K562 (cell line): ENCODE measurements at regions not wholly inside any gene's neighbourhood (a gene's known extent, or its start where the extent isn't known, plus 50 kb on each side); places are given as distances from the start of the nearest gene placed in this dataset.

Source experiments
- ATAC-seq: fragments of 200-7000 bp; cut with Tn5 transposase; 3 replicates; pipeline ENCODE4 v1.9.1; 2020; ENCODE audit warnings: moderate library complexity
- BruUV-seq: library from RNA; stranded (reverse); fragments of 400-500 nt; replicated peaks from 2 replicates; lab custom pipeline; 2021; lab: Mats Ljungman, UMichigan
- CTCF ChIA-PET: fragments of 300-600 bp; formaldehyde crosslinking; extraction: SDS; loops from one replicate; lab custom pipeline; 2021; ENCODE audit warnings: low intra/inter-chr PET ratio; lab: Yijun Ruan, JAX
- POLR2A ChIA-PET: fragments of 300-600, 350-650 bp; sonication (Branson Sonifier 250); formaldehyde crosslinking; extraction: SDS; loops from one replicate; lab custom pipeline; 2021; ENCODE audit warnings: antibody characterized with exemption, inconsistent platforms; lab: Yijun Ruan, JAX
- DNase-seq, 4 experiments: peaks; one replicate each; pipeline versions ENCODE4 v3.0.0 to v3.0.0-alpha.2; 2011 to 2018; ENCODE audit warnings: low spot score in 3 of 4, mixed read lengths in 3 of 4; ENCODE audit errors: extremely low read depth in 1 of 4
- FAIRE-seq: peaks from 2 replicates; lab custom pipeline; 2011; peaks lifted over from hg19 to GRCh38; lab: Jason Lieb, UNC
- H2AFZ ChIP-seq: 2 replicates; pipeline ENCODE4 v1.6.0; 2011; ENCODE audit warnings: low read depth, low read length, control low read depth, inconsistent platforms
- H3K27ac ChIP-seq: fragments of 200-600 bp; 3 replicates; pipeline ENCODE4 v1.8.0; 2011; ENCODE audit warnings: low read depth, mild to moderate bottlenecking, control low read depth, inconsistent platforms, low read length, moderate library complexity, mixed read lengths; ENCODE audit errors: extremely low read depth
- H3K27me3 ChIP-seq, 2 experiments: fragments of 300-600 bp in 1 of 2; 2 replicates in 1 of 2; 3 replicates in 1 of 2; pipeline versions ENCODE4 v1.6.0 to v1.8.0; 2011; ENCODE audit warnings: inconsistent platforms in 2 of 2, low read length in 2 of 2, mild to moderate bottlenecking in 1 of 2, mixed read lengths in 1 of 2, moderate library complexity in 1 of 2; ENCODE audit not compliant: control insufficient read depth in 2 of 2, insufficient read depth in 2 of 2
- H3K36me3 ChIP-seq: fragments of 300-600 bp; 3 replicates; pipeline ENCODE4 v1.8.0; 2011; ENCODE audit warnings: mild to moderate bottlenecking, low read length, inconsistent platforms; ENCODE audit not compliant: control insufficient read depth, insufficient read depth
- H3K4me1 ChIP-seq, 2 experiments: fragments of 200-600 bp in 1 of 2; replicated peaks in 1 of 2; 2 replicates in 1 of 2; 3 replicates in 1 of 2; pipeline versions ENCODE4 v1.5.1 to v1.8.0; 2011; ENCODE audit warnings: inconsistent platforms in 2 of 2, low read length in 2 of 2, mild to moderate bottlenecking in 1 of 2, mixed read lengths in 1 of 2, moderate library complexity in 1 of 2; ENCODE audit not compliant: control insufficient read depth in 2 of 2, insufficient read depth in 2 of 2
- H3K4me2 ChIP-seq: 2 replicates; pipeline ENCODE4 v1.6.1; 2011; ENCODE audit warnings: low read length, control low read depth, inconsistent platforms, mixed read lengths; ENCODE audit not compliant: insufficient read depth
- H3K4me3 ChIP-seq: fragments of 200-600 bp; sonication (generic), shearing (Covaris generic); 2 replicates; pipeline ENCODE4 v1.5.1; 2016; ENCODE audit warnings: control low read depth, inconsistent platforms
- H3K79me2 ChIP-seq: fragments of 200-600 bp; 3 replicates; pipeline ENCODE4 v1.8.0; 2011; ENCODE audit warnings: low read length, inconsistent platforms; ENCODE audit not compliant: control insufficient read depth, insufficient read depth
- H3K9ac ChIP-seq, 2 experiments: 2 replicates each; pipeline versions ENCODE4 v1.6.0 to v1.6.1; 2011; ENCODE audit warnings: low read depth in 2 of 2, low read length in 2 of 2, control low read depth in 1 of 2, inconsistent platforms in 1 of 2, mild to moderate bottlenecking in 1 of 2, mixed read lengths in 1 of 2; ENCODE audit not compliant: insufficient read depth in 1 of 2
- H3K9me1 ChIP-seq: one replicate; pipeline ENCODE4 v1.6.0; 2011; ENCODE audit warnings: inconsistent platforms, mild to moderate bottlenecking, low read length, moderate library complexity; ENCODE audit not compliant: control insufficient read depth, insufficient read depth
- H3K9me3 ChIP-seq: replicated peaks from 2 replicates; pipeline ENCODE4 v1.5.1; 2011; ENCODE audit warnings: low read depth, low read length, inconsistent platforms; ENCODE audit not compliant: control insufficient read depth, insufficient read depth
- H4K20me1 ChIP-seq: replicated peaks from 2 replicates; pipeline ENCODE4 v1.6.1; 2011; ENCODE audit warnings: low read length, inconsistent platforms, mixed read lengths; ENCODE audit not compliant: control insufficient read depth, insufficient read depth
- BDP1 ChIP-seq: IDR thresholded peaks from 3 replicates; pipeline ENCODE4 v1.6.1; 2011; ENCODE audit not compliant: insufficient read length, insufficient read depth
- GMEB1 ChIP-seq: fragments of 250-450 bp; sonication (Bioruptor Pico); IDR thresholded peaks from 2 replicates; pipeline ENCODE4 v1.4.0; 2020; ENCODE audit warnings: mild to moderate bottlenecking
- HCFC1 ChIP-seq: IDR thresholded peaks from 2 replicates; pipeline ENCODE4 v1.6.1; 2012; ENCODE audit warnings: low read depth, low read length, improper control_type of control experiment
- HMG20A ChIP-seq: fragments of 450-650 bp; formaldehyde crosslinking; conservative IDR thresholded peaks from 2 replicates; pipeline ENCODE4 v1.4.0; 2020; ENCODE audit warnings: mild to moderate bottlenecking, mixed read lengths
- MYBL2 ChIP-seq, 2 experiments: fragments of 450-650 bp in 1 of 2; sonication (generic) in 1 of 2; formaldehyde crosslinking in 1 of 2; IDR thresholded peaks; 2 replicates each; pipeline versions ENCODE4 v1.6.1 to v1.8.1; 2017 to 2022; ENCODE audit warnings: borderline replicate concordance in 1 of 2, inconsistent platforms in 1 of 2, low read depth in 1 of 2, mild to moderate bottlenecking in 1 of 2, missing genetic modification reagents in 1 of 2, moderate library complexity in 1 of 2
- NFE2L1 ChIP-seq: fragments of 450-650 bp; IDR thresholded peaks from 2 replicates; pipeline ENCODE4 v1.6.1; 2016; ENCODE audit warnings: missing genetic modification characterization, low read depth, mild to moderate bottlenecking, missing compliant biosample characterization, moderate library complexity, borderline replicate concordance
- NKRF ChIP-seq: fragments of 450-650 bp; IDR thresholded peaks from 2 replicates; pipeline ENCODE4 v1.6.1; 2016; ENCODE audit warnings: borderline replicate concordance
- NR2F6 ChIP-seq: fragments of 450-650 bp; formaldehyde crosslinking; IDR thresholded peaks from 2 replicates; pipeline ENCODE4 v1.4.0; 2020; ENCODE audit warnings: mild to moderate bottlenecking
- THAP7 ChIP-seq: fragments of 250-450 bp; sonication (Bioruptor Pico); IDR thresholded peaks from 2 replicates; pipeline ENCODE4 v1.5.0; 2021
- WGBS: fragments of 100-300 bp; shearing (Covaris generic); methylation state at CpG from one replicate; pipeline ENCODE4 v1.1.6; 2016; ENCODE audit warnings: low coverage, mixed read lengths; ENCODE audit not compliant: insufficient coverage; ENCODE audit errors: missing lambda C conversion rate; 5-methylcytosine and 5-hydroxymethylcytosine counted together
- in situ Hi-C: fragments of 300-500 bp; cut with MboI; formaldehyde crosslinking; loops from 4 replicates; pipeline ENCODE4 v1.15.0; 2018; ENCODE audit warnings: inconsistent platforms, mixed read lengths
- intact Hi-C: fragments of 100-400 bp; cut with micrococcal nuclease; formaldehyde crosslinking; loops from 2 replicates; pipeline ENCODE4 v1.14.2; 2022

GRCh38 chr20:4521170-4521968 lies 164.9 kb upstream of the PRNP start:
- H3K79me2 ChIP-seq: no peaks in the 10 kb centered on the region
- H3K4me1 ChIP-seq: no peaks in the 10 kb centered on the region
- intact Hi-C loops (no loop called here), in situ Hi-C loops (no loop called here)
- ATAC-seq (no peak), FAIRE-seq (no peak)
- ChIA-PET CTCF (no interaction called here), POLR2A (interaction anchor here (1.2 kb wide), 1 partner anchor 11 kb away, joined by 3 read pairs; no protein-coding TSS in a partner anchor)
- peaks cover 0 to 6% of the 10 kb centered on the region in 2 experiments; a peak in 1 of 5 replicates for H3K27me3 ChIP-seq
- no peak overlapping the region for H3K4me2 ChIP-seq
- H4K20me1 ChIP-seq: no peaks in the 10 kb centered on the region
- H3K9me1 ChIP-seq: no peaks in the 10 kb centered on the region
- no peak overlapping the region for H3K27ac ChIP-seq
- H3K9me3 ChIP-seq: no peaks in the 10 kb centered on the region
- WGBS: 2% methylated on average over 14 of the region's 16 CpGs
- H3K4me3 ChIP-seq: no peak overlapping the region
- no peak overlapping the region for H2AFZ ChIP-seq
- H3K36me3 ChIP-seq: no peaks in the 10 kb centered on the region
- no peak overlapping the region for H3K9ac ChIP-seq
- TF ChIP-seq GMEB1 (CRISPR knock-in tag): no peak
- no peak for TF ChIP-seq NR2F6 (CRISPR knock-in tag)
- no peak for TF ChIP-seq NFE2L1 (tag)
- no peak for TF ChIP-seq HCFC1
- no peak for TF ChIP-seq HMG20A (CRISPR knock-in tag)
- no peak for TF ChIP-seq BDP1
- TF ChIP-seq THAP7 (CRISPR knock-in tag): no peak
- TF ChIP-seq MYBL2 (IDR thresholded peaks at IDR 0.05; ENCODE audit: low read depth): no peak
- TF ChIP-seq MYBL2 (CRISPR knock-in tag; IDR thresholded peaks at IDR 0.05; ENCODE audit: borderline replicate concordance): no peak
- TF ChIP-seq NKRF: no peak
- TF ChIP-seq, all 486 proteins: peak for 0
- DNase-seq: no peak
- BruUV-seq: no TSS peak
